Activated CD8-positive, alpha-beta memory T cell treated with anti-CD3 and anti-CD28 coated beads, Interleukin-2, amount 50 U/mL, for 48 hours (primary cell): ENCODE measurements at regions not wholly inside any gene's neighbourhood (a gene's known extent, or its start where the extent isn't known, plus 50 kb on each side); places are given as distances from the start of the nearest gene placed in this dataset.
"Not testable (repeated sequence)": the region's sequence is repeated elsewhere in the genome, so short reads cannot be mapped to it uniquely, and the experiment has no call there.

Experiments used
- DNase-seq: peaks from one replicate; pipeline ENCODE4 v3.0.0-alpha.2; 2020

DNA sequence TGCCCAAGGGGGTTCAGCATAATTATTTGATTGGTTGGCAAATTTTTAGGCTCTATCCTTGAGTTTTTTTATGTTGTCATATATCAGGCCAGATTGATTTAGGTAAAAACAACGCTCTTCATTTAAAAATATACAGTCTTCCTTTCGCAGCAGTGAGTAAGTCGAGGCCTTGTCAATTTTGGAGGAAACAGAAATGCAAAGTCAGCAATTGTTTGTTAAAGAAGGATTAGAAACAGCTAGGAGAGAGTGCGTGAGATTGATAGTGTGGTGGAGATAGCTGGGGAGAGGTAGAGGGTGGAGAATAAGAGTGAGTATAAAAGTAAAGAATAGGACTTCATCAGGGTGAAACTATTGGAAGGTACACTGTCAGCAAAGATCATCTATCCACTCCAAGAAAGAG lies 830.8 kb downstream of the LUZP2 start:
- DNase-seq = no peak

GRCh38 chr11:25339281-25339680 lies 842.4 kb downstream of the LUZP2 start:
- no peak for DNase-seq

DNA sequence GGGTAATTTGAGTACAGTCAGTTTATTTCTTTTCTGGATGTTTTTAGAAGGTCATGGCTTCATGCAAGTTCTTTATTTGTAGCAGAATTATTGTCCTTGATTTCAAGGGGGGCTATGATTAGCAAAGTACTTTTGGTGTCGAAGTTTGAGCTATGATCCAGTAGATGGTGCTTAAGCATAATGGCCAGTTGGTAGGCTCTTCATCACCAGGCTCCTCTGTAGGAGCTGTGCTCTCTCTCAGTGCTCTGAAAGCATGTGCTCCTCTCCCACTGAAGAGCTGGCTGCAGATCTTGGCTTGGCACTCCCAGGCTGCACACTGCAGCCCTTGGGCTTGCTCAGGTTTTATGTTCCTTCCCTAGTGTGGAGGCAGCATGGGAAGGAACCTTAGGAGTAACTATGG lies 852.7 kb downstream of the LUZP2 start:
- no peak for DNase-seq

DNA sequence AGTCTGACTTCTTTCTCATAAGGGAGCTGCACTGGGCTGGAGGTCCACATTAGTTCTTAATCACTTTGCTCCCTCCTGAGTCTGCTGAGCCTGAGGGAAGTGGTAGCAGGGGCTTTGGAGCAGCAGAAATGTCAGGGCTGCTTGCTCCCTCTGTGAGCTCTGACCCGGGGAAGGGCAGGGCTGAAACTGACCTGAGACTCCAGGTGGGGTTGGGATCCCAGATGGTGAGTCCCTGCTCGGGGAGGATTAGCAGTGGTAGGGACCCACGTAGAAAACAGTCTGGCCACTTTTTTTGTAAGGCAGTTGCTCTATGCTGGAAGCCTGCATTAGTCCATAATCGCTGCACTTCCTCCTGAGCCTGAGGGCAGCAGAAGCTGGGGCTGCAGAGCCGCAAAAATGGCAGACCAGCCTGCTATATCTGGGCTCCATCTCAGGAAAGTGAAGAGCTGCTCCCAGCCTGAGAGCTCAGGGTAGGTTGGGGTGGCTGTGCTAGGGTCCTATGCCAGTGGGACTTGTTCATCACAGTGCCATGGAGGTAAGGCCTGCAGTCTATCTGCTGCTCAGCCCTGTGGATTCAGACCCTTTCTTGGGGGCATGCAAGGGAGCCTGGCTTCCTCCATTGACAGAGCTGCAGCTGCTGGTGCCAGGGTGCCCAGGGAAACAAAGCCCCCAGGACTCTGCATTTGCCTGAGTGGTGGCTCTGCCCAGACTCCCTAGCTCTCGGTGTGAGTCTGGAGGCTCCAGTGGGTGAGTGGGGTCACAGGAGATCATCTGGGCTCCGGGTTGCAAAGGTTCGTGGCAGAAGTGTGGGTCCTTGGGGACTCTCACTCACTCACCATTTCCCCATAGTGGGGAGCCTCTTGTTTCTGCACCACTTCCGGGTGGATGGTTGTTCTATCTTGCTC lies 854.3 kb downstream of the LUZP2 start:
- DNase-seq = no peak

- no peak for DNase-seq
These were observed 860.3 kb downstream of the LUZP2 start for GRCh38 chr11:25357133-25357532.

DNA sequence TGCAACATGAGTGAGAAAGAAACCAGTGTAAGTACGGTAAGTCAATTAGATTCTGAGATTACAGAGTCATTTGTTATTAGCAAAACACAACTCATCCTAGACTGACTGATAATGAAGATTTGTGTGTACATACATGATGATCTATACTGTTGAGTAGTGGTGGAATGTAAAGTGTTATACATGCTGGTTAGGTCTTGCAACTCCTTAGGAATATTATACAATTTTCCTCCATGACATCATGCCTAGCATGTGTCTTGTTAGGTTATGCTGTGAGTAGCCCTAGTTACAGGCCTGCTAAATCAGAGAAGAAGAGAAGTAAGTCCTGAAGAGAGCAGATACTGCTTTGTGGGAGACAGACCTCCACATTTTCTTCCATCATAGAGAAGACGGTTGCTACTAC lies 880.6 kb downstream of the LUZP2 start:
- no peak for DNase-seq

DNA sequence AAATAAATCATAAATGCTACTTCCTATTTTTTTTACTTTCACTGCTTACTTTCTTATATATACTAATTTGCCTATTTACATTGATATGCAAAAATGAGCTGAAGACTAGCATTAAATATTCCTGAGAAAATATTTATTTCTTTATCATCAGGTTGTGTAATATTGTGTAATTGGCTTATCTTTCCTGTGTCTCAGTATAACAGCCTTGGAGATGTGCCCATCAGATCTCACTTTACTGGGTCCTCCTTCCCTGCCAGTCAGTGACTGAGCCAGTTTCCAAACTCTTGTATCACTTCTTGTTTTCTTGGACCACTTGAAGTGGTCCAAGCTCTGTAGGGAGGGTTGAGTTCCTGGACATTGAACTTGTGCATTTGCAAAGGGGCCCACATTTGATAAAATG lies 900.0 kb downstream of the LUZP2 start:
- no peak for DNase-seq

DNA sequence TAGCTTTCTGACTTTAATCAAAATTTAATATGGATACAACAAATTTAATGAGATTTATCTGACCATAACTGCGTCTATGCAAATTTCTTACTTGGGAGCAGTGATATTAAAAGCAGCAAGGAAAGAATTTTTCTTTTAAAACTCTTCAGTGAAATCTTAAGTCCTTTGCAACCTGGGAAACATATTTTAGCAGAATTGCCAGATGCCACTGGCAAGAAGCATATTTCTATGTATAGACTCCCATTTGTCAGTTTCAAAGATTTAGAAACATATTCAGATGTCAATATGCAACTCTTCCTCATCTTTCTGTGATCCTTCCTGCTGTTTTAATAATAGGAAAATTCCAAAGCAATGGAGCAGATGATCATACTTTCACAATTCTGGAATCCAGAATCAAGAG lies 911.3 kb downstream of the LUZP2 start:
- DNase-seq = no peak

DNA sequence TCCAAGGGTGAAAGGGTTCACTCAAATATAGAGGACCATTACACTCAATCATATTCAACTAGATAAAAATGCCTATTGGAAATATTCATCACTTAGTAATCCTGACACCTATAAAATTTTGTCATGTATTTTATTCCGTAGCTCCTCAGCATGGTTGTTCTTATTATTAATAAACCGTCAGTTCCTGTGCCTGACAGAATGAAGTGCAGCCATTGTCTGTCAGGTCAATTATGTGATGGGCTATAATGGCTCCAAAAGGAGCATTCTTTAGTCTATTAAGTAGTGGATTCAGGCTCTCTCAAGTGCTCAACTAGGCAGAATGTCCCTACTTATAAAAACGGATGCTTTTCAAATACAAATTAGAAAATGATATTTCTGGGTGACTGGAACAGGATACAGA lies 916.1 kb upstream of the ANO3 start:
- DNase-seq = no peak

DNA sequence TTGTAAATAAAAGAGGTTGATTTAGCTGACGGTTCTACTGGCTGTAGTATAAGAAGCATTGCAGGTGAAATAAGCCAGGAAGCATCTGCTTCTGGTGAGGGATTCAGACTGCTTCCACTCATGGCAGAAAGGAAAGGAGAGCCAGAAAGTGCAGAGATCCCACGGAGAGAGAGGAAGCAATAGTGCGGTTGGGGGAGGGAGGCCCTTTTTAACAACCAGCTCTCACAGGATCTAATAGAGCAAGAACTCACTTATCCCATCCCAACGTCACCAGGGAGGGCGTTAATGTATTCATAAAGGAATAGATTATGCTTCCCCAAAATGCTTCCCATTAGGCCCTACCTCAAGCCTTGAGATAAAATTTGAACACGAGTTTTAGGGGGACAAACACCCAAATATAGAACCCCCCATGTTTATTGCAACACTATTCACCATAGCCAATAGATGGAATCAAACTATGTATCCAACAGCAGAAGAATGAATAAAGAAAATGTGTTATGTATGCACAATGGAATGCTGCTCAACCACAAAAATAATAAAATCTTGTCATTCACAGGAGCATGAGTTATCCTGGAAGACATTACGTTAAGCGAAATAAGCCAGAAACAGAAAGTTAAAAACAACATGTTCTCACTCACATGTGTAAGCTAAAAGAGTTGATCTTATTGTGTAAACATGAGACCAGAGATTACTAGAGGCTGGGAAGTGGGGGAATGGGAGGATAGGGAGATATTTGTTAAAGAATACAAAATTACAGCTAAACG lies 908.3 kb upstream of the ANO3 start:
- DNase-seq = no peak

DNA sequence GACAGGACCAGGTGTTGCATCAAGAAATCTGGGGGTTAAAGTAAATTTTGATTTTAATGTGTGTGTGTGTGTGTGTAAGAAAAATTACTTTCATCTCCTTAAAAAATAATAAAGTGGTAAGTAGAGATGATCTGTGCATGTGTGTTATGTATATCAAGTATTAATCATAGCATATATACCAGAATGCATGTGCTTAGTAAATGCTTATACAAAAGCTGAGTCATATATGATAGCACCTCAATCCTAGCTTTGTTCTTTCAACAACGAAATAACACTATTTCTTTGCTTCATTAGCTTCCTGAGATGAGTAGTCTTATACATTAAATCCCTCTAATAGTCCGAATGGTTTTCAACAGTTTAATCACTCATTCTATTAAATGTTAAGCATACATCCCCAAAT lies 899.6 kb upstream of the ANO3 start:
- no peak for DNase-seq

GRCh38 chr11:25435197-25435596 lies 896.7 kb upstream of the ANO3 start:
- no peak for DNase-seq

- no peak for DNase-seq
These were observed 895.6 kb upstream of the ANO3 start for GRCh38 chr11:25436326-25436725.

DNA sequence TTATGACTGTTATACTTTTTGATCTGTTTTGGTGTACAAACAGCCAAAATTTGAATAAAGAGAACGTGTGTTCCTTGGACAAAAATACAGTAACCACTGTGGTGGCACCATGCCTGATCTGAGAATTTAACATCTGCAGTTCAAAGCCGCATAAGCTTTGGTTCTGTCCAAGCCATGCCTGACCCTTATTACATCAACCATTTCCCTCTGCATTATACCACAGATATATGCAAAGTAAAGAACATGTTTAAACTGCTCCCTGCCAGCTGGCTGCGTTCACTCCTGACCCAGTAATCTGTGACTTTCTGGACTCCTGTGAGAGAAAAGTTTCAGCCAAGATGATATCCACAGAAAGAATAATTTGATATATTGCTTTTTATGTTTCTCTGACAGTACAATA lies 890.5 kb upstream of the ANO3 start:
- DNase-seq = no peak

DNA sequence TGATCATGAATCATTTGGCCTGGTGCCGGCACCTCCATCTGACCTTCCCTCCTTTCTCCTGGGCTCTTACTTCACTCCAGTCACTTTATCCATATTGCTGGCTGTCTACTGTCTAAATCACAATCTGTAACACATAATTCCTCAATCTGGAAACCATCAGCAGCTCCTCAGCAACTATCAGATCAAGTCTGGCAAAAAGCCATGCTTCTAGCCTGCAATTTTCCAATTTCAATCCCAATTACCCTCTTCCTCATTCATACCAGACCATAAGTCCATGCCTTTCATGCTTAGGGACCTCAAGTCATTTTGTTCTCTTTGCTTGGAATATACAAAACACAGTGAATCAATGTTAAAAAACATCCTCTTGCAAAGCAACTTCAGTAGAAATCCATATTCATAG lies 882.8 kb upstream of the ANO3 start:
- no peak for DNase-seq

GRCh38 chr11:25453471-25453870 lies 878.5 kb upstream of the ANO3 start:
- no peak for DNase-seq

DNA sequence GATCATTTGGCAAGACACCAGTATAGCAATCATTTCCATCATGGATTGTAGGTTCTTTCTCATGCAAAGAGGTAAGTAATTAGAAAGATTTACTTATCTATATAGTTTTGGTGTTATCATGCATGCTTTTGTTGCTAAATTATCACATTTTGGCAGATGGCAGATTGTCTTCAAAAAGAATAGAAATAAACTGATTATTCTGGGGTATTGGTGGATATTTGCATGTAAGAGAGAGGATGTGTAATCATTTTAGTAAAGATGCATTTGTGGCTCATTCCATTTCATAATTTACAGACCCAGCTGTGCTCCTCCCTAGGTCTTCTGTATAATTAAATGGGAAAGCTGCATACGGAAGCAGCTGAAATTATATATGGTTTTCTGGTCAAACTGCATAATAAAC lies 875.7 kb upstream of the ANO3 start:
- no peak for DNase-seq

- no peak for DNase-seq
These were observed 847.9 kb upstream of the ANO3 start for GRCh38 chr11:25483915-25484635.

DNA sequence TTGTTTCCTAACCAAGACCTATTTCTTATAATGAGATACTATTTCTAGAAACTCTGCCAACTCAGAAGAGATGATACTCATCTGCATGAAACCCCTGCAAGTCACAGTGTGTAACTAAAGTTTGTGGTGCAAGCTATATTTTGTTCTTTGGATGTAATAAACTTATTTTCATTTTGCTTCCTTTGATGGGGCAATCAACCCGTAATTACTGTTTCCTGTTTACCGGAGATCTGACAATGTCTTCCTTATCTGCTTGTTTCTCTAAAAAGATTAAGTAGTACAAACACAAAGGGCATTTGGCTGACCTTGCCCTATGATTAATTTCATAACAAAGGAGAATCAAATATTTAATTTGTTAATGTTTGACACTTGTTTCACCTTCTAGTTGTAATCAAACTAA lies 846.6 kb upstream of the ANO3 start:
- DNase-seq = no peak

DNA sequence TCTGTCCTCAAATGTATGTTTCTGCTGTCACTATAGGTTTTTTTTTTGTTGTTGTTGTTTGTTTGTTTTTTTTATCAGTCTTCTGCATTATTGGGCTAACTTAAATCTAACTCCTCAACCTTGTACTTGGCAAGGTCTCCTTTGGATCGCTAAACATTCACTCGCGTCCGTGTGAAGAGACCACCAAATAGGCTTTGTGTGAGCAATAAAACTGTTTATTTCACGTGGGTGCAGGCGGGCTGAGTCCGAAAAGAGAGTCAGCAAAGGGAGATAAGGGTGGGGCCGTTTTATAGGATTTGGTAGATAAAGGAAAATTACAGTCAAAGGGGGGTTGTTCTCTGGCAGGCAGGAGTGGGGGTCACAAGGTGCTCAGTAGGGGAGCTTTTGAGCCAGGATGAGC lies 845.6 kb upstream of the ANO3 start:
- DNase-seq = not testable (repeated sequence)

DNA sequence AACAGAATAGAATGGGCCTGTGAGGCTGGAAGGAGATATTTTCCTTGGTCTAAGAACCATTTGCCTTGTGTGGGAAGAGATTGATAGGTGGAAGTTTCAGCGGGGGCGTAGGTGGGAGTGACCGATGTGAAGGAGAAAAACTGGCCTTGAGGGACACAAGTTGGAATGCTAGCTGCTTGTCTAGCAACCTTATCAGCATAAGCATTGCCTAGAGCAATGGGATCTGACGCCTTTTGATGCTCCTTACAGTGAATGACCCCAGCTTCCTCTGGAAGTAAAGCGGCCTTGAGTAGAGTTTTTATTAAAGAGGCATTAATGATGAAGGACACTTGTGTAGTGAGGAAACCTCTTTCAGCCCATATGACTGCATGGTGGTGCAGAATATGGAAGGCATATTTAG lies 843.8 kb upstream of the ANO3 start:
- DNase-seq = not testable (repeated sequence)

DNA sequence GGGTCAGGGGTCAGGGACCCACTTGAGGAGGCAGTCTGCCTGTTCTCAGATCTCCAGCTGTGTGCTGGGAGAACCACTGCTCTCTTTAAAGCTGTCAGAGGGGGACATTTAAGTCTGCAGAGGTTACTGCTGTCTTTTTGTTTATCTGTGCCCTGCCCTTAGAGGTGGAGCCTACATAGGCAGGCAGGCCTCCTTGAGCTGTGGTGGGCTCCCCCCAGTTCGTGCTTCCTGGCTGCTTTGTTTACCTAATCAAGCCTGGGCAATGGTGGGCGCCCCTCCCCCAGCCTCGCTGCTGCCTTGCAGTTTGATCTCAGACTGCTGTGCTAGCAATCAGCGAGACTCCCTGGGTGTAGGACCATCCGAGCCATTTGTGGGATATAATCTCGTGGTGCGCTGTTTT lies 830.5 kb upstream of the ANO3 start:
- not testable (repeated sequence) for DNase-seq

DNA sequence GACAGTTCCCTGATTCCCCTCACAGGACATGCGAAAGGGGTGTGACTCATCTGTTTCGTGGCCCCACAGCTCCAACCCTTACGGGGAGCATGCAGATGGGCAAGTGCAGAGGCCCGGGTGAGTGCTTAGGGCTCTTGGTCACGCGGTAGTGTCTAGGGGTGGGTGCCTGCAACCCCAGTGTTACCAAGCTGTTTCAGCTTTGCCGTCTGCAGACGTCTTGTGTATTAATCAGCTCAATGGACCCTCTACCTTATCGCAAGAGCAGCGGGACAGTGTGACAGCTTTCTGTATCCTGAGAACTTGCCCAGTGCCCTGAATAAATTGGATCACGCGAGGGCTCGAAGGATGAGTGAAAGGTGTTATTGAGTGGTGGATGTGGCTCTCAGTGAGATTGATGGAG lies 816.4 kb upstream of the ANO3 start:
- no peak for DNase-seq

- no peak for DNase-seq
These were observed 811.5 kb upstream of the ANO3 start for GRCh38 chr11:25520459-25520858.
